Heart right ventricle (tissue), 16 donors: ENCODE measurements at regions not wholly inside any gene's neighbourhood (a gene's known extent, or its start where the extent isn't known, plus 50 kb on each side); places are given as distances from the start of the nearest gene placed in this dataset.

Experiments used
- ATAC-seq, 8 donors: fragments of 200-7000 bp; cut with Tn5 transposase; one replicate each; pipeline ENCODE4 v1.9.1; 2020; ENCODE audit warnings: mild to moderate bottlenecking in 8 of 8, moderate library complexity in 8 of 8, moderate number of reproducible peaks in 1 of 8
- DNase-seq, 2 donors: peaks; one replicate each; pipeline ENCODE4 v3.0.0-alpha.2; 2020
- H3K27ac ChIP-seq, 10 donors: fragments of 200-600 bp; sonication (generic) in 2 of 10; one replicate each; pipeline versions ENCODE4 v1.5.0 to v1.8.0; 2020 to 2022; ENCODE audit warnings: mild to moderate bottlenecking in 3 of 10
- H3K27me3 ChIP-seq, 7 donors: fragments of 200-600 bp; one replicate each; pipeline ENCODE4 v1.8.0; 2021 to 2022; ENCODE audit warnings: mild to moderate bottlenecking in 2 of 7
- H3K36me3 ChIP-seq, 9 donors: fragments of 200-600 bp; sonication (generic) in 1 of 9; one replicate each; pipeline versions ENCODE4 v1.5.0 to v1.8.0; 2020 to 2022; ENCODE audit warnings: mild to moderate bottlenecking in 2 of 9
- H3K4me1 ChIP-seq, 9 donors: fragments of 200-600 bp; sonication (generic) in 1 of 9; one replicate each; pipeline versions ENCODE4 v1.5.0 to v1.8.0; 2020 to 2022; ENCODE audit warnings: mild to moderate bottlenecking in 4 of 9
- H3K4me3 ChIP-seq, 10 donors: fragments of 200-600 bp; sonication (generic) in 2 of 10; one replicate each; pipeline versions ENCODE4 v1.5.0 to v1.8.0; 2020 to 2022; ENCODE audit warnings: mild to moderate bottlenecking in 7 of 10, moderate library complexity in 2 of 10
- H3K9me3 ChIP-seq, 11 donors: fragments of 200-600 bp in 10 of 11; sonication (generic) in 2 of 11; one replicate each; pipeline versions ENCODE4 v1.5.0 to v1.8.0; 2013 to 2022; ENCODE audit warnings: mild to moderate bottlenecking in 2 of 11, control low read depth in 1 of 11, moderate library complexity in 1 of 11
- CTCF ChIP-seq, 9 donors: fragments of 200-600 bp; sonication (generic) in 2 of 9; IDR thresholded peaks; one replicate each; pipeline versions ENCODE4 v1.5.0 to v1.8.0; 2021 to 2022; ENCODE audit warnings: antibody characterized with exemption in 9 of 9, mild to moderate bottlenecking in 5 of 9, moderate library complexity in 1 of 9
- WGBS, 2 donors: extraction: QIAGEN DNeasy Blood & Tissue Kit; methylation state at CpG; one replicate each; pipeline ENCODE4 v1.1.7; 2013; ENCODE audit warnings: inconsistent platforms in 1 of 2; 5-methylcytosine and 5-hydroxymethylcytosine counted together
- intact Hi-C, 10 donors: fragments of 100-400 bp; cut with DNase I; formaldehyde crosslinking; loops; one replicate each; pipeline versions ENCODE4 v1.11.1 to v1.14.2; 2022
- donor health status: Arrhythmogenic right ventricular cardiomyopathy.
- donor health status: ischemic (EF 13 %, LVEDD 7.1; RV severe dilation, severe dysfunction).
- donor health status: healthy with polysubstance abuse.
- donor health status: DM: no; HTN: yes; CAD: no.
- donor health status: DM: no; HTN: no; CAD: no.
- donor health status: ischemic (EF 25% LVEDD 6.9; RV normal size, moderate dysfunction).
- donor health status: ischemic (EF 25% LVEDD 5.7; RV mildly dilated, moderate dysfunction).
- donor health status: healthy.
- donor health status: DM: yes; HTN: yes; CAD: no.
- donor health status: Ischemic cardiomyopathy.
- donor health status: ischemic (EF 35%, LVEDD 5.7; RV mildly dilated, moderate dysfunction).
- donor health status: nonischemic (EF 11% LVEDD 7.7; RV severe dilation, severe dysfunction).
- donor health status: DM: yes; HTN: yes; CAD: no.
- donor health status: PGD.
- donor health status: ischemic (EF 29% LVEDD 5.4; RV normal size, mild dysfunction).
- donor health status: nonischemic (EF 23%, LVEDD 6.1; RV moderate dilation, normal function).

GRCh38 chr2:147224070-147224469 lies 620.8 kb upstream of the ACVR2A start:
- no peaks in the 10 kb centered on the region for H3K27me3 ChIP-seq
- ATAC-seq (no peak), DNase-seq (no peak)
- no peak for TF ChIP-seq CTCF (IDR thresholded peaks at IDR 0.05)
- 69 to 82% methylated on average over 2 of the region's 2 CpGs for WGBS, 2 donors
- intact Hi-C loops: no loop called here
- H3K36me3 ChIP-seq: no peaks in the 10 kb centered on the region
- peaks cover 0 to 16% (median 0%) of the 10 kb centered on the region in 11 donors for H3K9me3 ChIP-seq
- no peaks in the 10 kb centered on the region for H3K4me1 ChIP-seq
- H3K27ac ChIP-seq: no peak overlapping the region
- H3K4me3 ChIP-seq: no peak overlapping the region

- TF ChIP-seq CTCF (IDR thresholded peaks at IDR 0.05): no peak
- H3K4me3 ChIP-seq: no peak overlapping the region
- H3K27ac ChIP-seq: no peak overlapping the region
- no peaks in the 10 kb centered on the region for H3K27me3 ChIP-seq
- no peak for ATAC-seq
- intact Hi-C loops: no loop called here
- DNase-seq: no peak
- WGBS, 2 donors: 66% methylated on average over 2 of the region's 2 CpGs
- peaks cover 0 to 20% (median 0%) of the 10 kb centered on the region in 11 donors for H3K9me3 ChIP-seq
- no peaks in the 10 kb centered on the region for H3K36me3 ChIP-seq
- no peaks in the 10 kb centered on the region for H3K4me1 ChIP-seq
These were observed 621.2 kb upstream of the ACVR2A start for GRCh38 chr2:147223553-147224060.

- no peaks in the 10 kb centered on the region for H3K27me3 ChIP-seq
- DNase-seq (no peak), ATAC-seq (no peak)
- peak overlapping the region in 1 of 10 donors; percentile 42 for H3K27ac ChIP-seq
- no peak overlapping the region for H3K4me3 ChIP-seq
- peaks cover 0 to 25% (median under 1%) of the 10 kb centered on the region in 11 donors for H3K9me3 ChIP-seq
- H3K4me1 ChIP-seq: no peaks in the 10 kb centered on the region
- intact Hi-C loops: no loop called here
- no peak for TF ChIP-seq CTCF (IDR thresholded peaks at IDR 0.05)
- no peaks in the 10 kb centered on the region for H3K36me3 ChIP-seq
These were observed 621.7 kb upstream of the ACVR2A start for GRCh38 chr2:147223119-147223518.

GRCh38 chr2:147222506-147222905 lies 622.3 kb upstream of the ACVR2A start:
- DNase-seq: no peak
- Histone ChIP-seq H3K4me1 (no peaks in the 10 kb centered on the region), H3K27ac (peak overlapping the region in 2 of 10 donors; percentile 27 to 42), H3K27me3 (no peaks in the 10 kb centered on the region), H3K36me3 (no peaks in the 10 kb centered on the region), H3K4me3 (no peak overlapping the region), H3K9me3 (peaks cover 0 to 31% (median 4%) of the 10 kb centered on the region in 11 donors)
- TF ChIP-seq CTCF (IDR thresholded peaks at IDR 0.05): no peak
- intact Hi-C loops: no loop called here
- ATAC-seq: no peak
